Stimulated activated CD4-positive, alpha-beta T cell treated with anti-CD3 and anti-CD28 coated beads, Interleukin-2, amount 100 ng/mL, for 24 hours (primary cell): ENCODE measurements at regions not wholly inside any gene's neighbourhood (a gene's known extent, or its start where the extent isn't known, plus 50 kb on each side); places are given as distances from the start of the nearest gene placed in this dataset.

Source experiments
- DNase-seq, 2 donors: peaks; one replicate each; pipeline ENCODE4 v3.0.0-alpha.2; 2020

DNA sequence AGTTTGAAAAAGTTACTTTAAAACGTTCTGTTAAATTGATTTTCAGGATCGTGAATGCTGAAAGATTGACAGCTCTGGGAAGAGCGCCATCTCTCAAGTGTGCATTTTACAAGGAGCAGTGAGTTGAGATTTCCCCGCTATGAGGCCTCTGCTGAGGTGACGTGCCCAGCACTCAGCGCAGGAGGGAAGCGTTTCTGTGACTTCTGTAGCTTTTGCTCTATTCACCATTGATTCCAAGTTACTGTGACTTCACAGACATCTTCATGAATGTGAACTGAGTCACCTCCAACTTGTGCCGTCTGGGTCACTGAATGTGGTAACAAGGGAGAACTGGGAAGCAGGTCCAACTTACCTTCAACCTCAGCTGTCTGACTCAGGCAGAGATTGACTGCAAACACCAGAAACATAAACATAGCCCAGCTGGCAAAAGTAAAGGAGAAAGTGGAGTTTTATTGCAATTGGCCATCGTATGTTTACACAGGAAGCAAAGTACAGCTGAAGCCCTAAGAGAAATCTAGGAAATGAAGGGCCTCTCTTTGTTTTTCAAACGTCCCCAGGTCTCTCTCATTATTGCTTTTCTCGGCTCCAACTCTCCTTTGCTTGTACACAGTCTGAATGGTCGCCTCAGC, 428.8 kb upstream of the CLINT1 start:
- no peak for DNase-seq

DNA sequence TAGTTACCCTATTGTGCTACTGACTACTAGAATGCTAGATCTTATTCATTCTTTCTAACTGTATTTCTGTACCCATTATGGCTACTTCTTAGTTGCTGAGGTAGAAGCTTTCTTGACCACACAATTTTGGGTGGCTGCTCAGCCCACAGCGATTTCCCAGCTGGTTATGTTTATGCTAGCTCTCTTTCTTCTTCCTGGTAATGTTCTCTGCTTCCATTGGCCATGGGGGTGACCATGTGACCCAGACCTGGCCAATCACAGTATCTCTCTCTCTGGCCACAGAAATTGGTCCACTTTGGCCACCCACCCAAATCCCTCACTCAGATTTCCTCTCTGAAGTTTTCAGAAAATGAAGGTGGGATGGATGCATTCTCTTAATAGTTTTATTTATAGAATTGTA, 427.9 kb upstream of the CLINT1 start:
- no peak for DNase-seq

DNA sequence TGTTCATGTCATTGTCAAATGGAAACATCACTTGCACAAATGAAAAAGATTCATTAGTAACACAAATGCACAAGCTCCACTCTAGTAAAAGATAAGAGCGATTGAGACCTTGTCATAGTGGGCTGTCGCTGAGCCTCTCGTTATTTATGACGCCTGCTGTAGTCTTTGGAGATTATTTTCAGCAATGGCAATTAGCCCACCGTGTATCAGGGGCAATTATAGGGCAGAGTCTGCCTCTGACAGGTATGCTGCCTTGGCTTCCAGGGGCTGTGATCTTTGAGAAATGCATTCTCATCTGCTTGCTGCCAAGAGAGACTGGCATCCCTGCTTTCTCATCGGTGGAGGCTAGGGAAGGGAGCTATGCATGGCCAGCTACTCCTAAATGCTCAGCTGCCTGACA, 426.8 kb upstream of the CLINT1 start:
- no peak for DNase-seq

DNA sequence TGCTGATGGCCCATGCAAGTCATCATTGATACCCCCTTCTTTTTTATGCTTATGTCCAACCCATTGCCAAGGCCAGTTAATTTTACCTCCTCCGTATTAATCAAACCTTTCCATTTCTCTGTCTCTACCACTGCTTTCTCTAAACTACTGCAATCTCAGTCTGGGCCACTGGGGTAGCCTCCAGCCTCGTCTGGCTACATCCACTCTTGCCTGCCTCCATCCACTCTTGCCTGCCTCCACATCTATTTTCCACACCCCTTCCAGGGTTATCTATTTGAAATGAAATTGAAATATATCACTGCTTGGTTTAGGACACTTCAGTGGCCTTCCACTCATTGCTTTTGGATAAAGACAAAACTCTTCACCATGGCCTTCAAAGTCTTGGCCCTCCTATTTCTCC, 425.3 kb upstream of the CLINT1 start:
- DNase-seq: no peak

DNA sequence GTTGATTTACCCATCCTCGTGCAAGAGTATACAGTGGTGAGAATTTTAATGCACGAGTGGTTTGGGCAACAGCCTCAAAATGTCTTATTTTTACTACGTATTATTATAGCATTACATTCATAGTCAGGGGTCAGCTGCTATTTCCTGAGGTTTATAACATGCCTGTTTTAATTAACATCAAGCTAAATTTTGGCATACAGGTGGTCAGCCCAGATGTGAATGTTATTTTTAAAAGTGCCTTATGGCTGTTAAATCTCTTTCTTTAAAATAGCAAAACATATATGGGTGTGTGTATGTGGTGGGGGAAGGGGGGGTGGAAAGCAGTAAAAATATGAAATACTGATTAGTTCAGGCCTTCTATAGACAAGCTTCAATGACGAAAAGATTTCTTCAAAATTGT, 424.5 kb upstream of the CLINT1 start:
- DNase-seq: no peak

DNA sequence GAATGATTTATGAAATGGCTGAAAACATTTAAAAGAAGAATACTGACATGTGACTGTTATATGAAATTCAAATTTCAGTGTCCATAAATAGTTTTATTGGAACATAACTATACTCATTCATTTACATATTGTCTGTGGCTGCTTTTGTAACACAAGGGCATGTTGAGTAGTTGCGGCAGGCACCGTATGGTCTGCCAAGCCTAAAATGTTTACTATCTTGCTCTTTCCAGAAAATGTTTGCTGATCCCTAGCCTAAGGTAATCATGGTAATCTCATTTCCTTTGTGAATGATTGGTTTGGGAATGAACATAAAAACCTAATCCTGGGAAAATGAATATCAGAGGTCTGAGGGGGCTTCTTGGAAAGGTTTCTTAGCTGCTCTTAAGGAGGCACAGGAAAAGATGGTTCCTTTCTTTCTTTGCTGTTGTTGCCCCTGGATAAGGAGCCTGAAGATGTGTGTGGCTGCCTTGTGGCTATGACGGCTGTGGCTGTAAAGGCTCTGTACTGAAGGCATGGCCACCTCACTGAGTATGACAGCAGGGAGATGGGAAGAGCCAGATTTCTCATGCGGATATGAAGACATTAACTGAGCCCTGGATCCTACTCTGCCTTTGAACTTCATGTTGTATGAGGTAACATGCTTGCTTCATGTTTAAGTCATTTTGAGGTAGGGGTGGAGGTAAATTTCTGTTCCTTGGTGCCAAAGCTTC, 419.4 kb upstream of the CLINT1 start:
- DNase-seq: no peak

DNA sequence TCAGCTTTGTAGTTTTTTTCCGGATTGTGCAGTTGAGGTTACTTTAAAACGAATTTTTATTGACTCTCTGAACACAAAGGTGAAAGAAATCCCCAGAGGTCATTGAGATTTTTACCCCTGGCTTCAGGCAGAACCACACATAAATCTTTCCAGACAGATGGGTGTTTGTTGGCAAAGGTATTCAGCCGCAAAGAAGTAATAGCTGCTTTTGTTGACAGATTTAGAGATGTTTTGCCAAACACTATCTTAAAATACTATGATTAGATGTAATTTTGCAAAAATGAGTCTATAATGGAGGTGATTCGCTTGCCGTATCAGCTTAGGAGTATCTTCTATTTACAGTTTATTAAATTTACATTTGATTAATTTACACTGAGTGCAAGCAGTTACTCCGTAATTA, 418.3 kb upstream of the CLINT1 start:
- no peak for DNase-seq

DNA sequence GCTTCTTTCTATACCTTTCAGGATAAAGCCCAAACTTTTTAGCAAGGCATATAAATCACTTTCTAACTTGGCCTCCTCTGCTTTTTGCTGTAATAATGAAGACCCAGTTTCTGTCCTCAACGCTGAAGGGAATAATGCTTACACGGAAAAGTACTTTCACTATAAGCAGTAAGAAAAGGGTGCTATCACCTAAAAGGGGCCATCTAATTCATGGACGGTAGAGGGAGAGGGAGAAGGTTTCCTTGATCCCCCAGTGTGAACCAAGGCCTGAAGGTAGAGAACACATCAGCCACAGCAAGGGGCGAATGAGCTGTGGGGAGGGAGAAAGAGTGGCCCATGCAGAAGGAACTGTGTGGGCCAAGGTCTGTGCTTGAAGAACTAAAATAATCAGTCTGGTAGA, 417.7 kb upstream of the CLINT1 start:
- no peak for DNase-seq

DNA sequence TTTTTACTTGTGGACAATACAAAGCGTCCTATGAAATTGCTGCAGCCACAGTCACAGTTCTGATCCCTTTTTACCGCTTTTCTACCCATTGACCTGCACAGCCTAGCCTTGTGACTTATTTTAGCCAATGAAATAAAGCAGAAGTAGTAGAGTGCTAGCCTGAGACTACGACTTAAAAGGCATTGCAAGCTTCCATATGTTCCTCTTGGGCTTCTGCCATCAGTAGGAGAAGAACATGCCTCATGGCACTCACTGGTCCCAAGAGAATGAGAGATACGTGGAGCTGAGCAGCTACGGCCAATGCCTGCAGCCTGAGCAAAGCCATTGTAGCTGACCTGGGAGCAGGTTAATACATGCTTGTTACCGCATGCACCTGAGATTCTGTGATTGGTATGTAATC, 416.6 kb upstream of the CLINT1 start:
- no peak for DNase-seq

DNA sequence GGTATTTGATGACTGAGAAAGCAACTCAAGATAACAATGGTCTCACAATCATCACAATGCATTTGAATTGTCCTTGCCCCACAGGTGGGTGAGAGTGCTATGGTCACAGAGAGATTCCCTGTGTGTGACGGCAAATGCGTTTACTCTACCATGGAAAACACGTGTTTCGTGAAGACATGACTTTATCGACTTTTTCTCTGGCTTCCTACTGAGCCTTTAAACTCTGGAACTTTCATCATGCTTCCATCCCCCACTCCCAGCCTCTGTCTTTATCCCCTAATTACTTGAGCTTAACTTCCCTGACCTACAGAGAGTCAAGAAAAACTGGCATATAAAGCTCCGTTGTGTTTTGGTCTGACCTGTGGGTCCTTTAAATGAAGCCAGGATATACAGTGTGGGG, 414.1 kb upstream of the CLINT1 start:
- DNase-seq: no peak

DNA sequence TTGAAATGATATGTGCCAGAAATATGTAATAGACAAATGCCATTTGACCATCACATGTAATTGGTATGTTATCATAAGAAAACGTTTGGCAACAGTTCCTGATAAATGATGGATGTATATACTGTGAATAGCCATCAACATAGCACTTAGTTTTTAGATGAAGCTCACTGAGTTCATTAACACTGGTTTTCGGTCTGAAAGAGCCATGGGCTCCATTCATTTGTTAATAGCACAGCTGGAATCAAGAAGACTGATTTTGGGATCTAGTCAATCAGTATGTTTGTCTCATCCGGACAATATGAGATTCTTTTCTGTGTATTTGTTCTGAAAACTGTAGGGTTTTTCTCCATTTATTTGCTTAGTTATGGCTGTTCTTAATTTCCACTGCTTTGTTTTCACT, 413.5 kb upstream of the CLINT1 start:
- no peak for DNase-seq

DNA sequence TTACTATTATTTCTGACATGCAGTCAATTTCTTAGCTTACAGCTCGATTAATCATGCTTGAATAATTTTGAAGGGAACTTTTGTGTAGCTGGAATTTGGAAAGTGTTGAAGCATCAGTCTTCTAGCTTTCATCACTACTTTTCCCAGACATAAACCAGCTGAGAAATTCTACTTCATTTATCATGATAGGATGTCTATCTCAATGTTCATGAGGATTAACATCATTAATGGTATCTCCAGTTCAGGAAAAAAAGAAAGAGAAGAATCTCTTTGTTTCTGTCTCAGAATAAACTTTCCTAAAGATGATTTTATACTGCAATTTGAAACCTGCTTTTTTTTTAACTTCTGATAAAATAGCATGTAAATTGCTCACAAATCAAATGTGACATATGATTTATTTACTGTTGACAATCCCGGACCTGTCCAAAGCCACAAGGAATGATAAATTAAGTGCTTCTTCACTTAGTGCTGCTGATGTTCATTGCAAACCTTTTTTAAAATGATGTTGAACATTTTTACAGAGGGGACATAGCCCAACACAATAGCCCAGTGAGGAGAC, 412.1 kb upstream of the CLINT1 start:
- DNase-seq: no peak

DNA sequence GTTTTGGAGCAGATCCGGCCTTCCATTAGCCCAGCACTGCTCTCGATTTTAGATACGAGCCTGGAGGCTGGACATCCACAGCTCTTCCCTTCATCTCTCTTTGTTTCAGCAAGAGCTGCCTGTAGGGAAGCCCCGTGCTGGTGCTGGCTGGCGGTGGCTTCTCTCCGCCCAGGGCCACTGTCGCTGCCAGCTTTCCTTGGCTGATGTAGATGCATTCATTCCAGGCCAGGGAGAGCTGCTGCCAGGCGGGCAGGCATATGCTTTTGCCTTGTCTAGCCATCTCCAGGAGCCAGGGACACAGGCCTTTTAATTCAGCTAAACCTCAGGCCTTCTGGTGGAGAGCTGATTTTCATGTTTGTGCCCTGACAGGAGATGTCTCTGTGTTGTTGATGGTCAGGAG, 409.3 kb upstream of the CLINT1 start:
- DNase-seq: no peak

DNA sequence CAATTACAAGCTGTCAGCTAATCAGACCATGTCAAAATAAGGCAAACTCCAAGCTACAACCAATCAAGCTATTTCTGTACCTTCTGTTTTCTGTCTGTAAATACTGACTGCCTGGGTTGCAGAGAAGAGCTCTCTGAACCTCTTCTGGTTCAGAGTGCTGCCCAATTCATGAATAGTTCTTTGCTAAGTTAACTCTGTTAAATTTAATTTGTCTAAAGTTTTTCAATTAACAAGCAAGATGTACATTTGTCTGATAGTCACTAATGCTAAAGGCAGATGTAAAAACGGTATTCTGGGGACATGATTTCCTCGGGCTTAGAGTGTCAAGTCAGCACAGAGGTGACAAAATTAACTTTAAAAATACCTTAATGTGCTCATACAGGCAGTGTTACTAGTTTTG, 408.3 kb upstream of the CLINT1 start:
- DNase-seq: no peak

DNA sequence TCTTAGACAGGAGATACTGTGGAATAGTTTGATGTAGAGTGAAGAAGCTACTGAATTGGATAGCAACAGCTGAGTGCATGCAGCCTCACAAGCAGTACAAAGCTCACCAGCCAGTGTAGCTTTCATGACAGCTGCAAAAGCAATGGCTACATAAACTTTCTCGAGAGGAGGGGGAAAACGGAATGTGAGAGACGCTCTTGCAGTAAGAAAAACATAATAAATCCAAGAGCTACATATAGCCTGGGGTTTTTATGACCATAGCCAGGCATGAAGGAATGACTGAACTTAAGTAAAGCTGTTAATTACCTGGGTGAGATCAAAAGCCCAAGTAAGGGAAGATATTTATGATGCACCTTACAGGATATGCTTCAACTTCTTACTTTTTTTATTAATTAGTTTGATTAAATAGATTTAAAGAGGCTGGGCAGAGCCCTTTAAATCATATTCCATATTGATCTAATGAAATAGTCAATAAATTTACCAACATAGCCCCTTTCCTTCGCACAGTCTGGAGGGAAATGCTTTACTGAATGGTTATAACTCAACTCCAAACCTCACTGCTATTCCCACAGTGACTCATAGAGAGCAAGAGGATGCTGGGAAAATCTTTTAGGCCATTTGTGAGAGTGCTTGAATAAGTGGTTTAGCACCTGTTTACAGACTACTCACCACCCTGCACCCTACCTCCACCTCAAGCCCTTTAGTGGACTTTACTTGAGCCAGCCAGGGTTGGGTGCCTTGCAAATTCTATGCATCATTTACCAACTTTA, 407.2 kb upstream of the CLINT1 start:
- no peak for DNase-seq

DNA sequence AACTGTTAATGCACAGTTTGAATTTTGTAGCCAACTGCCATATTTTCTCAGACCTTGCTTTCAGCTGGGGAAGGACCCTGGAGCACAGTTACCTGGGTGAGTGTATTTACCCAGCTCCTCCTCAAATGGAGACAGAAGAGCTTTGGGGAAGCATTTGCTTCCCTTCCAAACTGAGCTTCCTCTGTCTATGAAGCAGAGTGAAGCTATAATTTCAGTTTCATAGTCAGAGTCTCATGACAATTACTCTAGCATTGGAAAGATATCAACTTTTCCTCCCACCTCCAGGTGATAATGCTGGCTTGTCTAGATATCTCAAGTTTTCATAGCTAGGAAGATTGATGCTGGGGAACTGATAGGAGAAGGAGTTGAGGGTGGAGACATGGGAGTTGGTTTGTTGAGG, 406.4 kb upstream of the CLINT1 start:
- no peak for DNase-seq

DNA sequence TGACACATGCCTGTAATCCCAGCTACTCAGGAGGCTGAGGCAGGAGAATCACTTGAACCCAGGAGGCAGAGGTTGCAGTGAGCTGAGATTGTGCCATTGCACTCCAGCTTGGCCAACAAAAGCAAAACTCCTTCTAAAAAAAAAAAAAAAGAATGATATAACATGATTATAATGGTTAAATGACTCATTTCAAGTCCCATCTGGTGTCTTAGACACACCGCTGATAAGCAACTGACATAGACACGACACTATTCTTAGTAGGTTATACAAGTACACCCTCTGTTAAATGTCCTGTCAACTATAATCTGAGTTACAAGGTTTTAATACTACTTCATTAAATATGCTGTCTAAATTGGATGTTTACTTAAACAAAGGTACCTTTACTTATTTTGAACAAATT, 405.3 kb upstream of the CLINT1 start:
- DNase-seq: no peak

DNA sequence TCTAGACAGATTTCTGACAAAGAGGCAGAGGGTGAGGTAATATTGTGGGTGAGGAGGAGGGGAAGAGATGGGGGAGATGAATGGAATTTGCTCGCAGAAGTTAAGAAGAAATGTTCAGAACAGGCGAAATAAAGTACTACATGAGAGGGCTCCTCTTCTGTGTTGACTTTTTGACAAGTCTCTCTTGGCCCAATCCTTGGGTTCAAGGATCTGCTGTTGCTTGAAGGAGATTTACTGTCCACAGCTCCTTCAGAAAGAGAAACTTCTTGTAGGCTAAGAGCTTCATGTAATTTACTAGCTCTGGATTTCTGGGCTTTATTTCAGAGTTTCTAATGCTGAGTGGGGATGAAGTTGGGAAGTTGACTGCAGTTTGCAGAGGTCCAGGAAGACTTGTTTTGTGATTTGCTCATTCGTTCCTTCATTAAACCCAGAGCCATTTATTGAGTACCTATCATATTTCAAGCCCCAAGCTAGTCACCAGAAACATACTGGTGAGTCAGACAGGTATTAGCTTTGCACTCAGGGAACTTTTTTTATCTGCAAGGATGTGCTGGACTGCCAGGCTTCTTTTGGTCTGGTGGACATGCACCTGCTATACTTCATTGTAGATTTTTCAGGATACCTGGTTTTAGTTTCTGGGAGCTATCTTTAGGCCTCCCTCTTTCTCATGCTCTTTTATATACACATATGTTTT, 402.9 kb upstream of the CLINT1 start:
- no peak for DNase-seq

DNA sequence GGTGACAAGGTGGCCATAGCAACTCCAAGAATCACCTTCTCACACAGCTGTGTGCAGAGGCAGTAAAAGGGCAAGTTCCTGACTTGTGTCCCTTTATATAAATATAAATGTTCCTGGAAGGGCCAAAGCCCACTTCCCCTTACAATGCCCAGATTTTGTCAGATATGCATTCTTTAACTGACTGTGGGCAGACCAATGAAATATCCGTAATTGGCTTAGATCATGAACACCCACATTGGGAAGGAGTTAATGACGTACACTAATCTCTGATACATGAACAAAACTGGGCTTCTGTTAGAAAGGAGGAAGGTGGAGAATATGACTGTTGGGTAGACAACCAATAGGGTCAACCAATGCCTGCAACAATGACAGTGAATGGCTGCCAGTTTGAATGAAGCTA, 397.2 kb upstream of the CLINT1 start:
- DNase-seq: no peak

DNA sequence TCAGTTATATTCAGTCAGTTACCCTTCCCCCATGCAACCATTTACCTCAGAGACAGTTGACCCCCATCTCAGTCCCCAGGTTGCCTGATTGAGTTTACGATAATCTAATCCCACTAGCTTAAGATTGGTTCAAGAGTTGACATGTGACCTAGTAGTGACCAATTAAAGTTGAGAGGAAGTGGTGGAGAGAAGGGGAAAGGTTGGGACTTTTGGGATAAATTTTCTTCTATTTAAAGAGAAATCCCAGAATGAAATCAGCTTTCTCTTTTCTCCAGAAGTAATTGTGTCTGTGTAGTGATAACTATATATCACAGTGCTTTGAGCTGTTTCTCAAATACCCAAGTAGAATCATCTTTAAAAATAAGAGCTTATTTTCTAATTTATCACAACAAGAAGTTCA, 396.7 kb upstream of the CLINT1 start:
- no peak for DNase-seq

DNA sequence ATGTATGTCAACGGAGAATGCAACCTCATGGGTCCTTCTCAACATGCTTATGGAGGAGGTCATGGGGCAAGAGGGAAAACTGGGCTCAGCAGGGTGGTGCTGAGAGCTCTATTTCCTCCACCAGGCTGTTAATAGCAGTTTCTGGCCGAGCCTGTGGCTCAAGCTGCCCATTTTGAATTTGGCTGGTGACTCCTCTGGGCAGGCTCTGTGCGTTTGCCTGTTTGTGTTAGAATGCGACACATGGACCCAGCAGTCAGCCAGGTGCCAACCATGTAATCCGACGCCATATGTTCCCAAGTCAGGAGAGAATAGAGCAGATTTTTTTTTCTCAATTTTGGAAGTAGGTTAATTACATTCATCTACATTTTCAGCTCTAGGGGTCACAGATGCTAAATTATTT, 387.7 kb upstream of the CLINT1 start:
- no peak for DNase-seq

DNA sequence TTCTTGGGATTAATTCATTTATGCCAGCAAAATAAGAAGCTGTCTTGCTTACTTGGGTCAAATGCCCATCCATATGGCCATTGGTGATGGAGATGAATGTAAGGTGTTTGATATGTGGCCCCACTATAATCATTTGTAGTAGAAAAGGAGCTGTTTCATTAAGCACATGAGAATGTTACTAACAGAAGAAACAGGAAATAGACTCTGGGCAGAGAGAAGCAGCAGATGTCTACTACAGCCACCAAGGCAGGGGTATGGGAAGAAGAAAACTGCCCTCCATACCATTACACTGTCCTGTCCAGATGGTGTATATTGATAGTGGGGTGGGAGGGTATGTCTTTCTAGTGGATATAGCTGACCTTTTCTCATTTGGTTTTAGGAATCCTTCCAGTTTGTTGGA, 386.6 kb upstream of the CLINT1 start:
- no peak for DNase-seq

DNA sequence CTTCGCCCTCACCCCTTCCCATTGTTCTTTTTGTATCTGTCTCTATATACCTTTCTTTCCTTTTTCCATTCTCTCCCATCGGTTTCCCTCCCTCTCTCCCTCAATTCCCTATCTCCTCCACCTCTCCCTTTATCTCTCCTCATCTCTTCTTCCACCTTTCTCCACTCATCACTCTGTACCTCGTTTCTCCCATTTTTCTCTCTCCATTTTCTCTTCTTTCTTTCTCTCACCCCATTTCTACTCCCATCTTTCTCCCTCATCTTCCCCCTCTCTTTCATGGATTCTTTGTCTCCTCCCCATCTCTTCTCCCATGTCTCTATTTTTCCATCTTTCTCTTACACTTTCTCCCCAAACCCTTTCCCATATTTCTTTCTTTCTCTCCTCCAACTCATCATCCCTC, 385.9 kb upstream of the CLINT1 start:
- no peak for DNase-seq
